A673 (cell line): ENCODE measurements at regions not wholly inside any gene's neighbourhood (a gene's known extent, or its start where the extent isn't known, plus 50 kb on each side); places are given as distances from the start of the nearest gene placed in this dataset.

ENCODE experiments used
- CTCF ChIP-seq: fragments of 300-800, 200-600 bp; sonication (generic); conservative IDR thresholded peaks from 2 replicates; pipeline ENCODE4 v1.5.1; 2017; ENCODE audit warnings: low read depth, mild to moderate bottlenecking, antibody characterized with exemption, low read length, moderate library complexity, mixed read lengths
- EZH2 ChIP-seq: fragments of 200-600 bp; sonication (generic); IDR thresholded peaks from 2 replicates; pipeline ENCODE4 v1.6.1; 2017; ENCODE audit warnings: borderline replicate concordance, low read depth, mild to moderate bottlenecking, mixed read lengths, antibody characterized with exemption, low read length; ENCODE audit not compliant: poor library complexity, severe bottlenecking

GRCh38 chr20:54291339-54292010 is 83.6 kb downstream of the PFDN4 start:
- TF ChIP-seq CTCF (no peak), EZH2 (no peak)
